ENCODE measurements at regions not wholly inside any gene's neighbourhood (a gene's known extent, or its start where the extent isn't known, plus 50 kb on each side); places are given as distances from the start of the nearest gene placed in this dataset.

- no peaks in the 10 kb centered on the region for H3K27me3 ChIP-seq (replicated peaks in 1 of 4; ENCODE audit: control insufficient read depth in 3 of 4, extremely low read depth in 1 of 4, insufficient read depth in 3 of 4, low read length in 3 of 4)
- H2AFZ ChIP-seq (ENCODE audit: low read length), result no peak overlapping the region
- no peak overlapping the region for H3K14ac ChIP-seq (ENCODE audit: insufficient read length)
- no peak overlapping the region for H2BK20ac ChIP-seq (ENCODE audit: low read length)
- TF ChIP-seq ASH2L (IDR thresholded peaks at IDR 0.05; ENCODE audit: low read length) (no peak), MAFK (IDR thresholded peaks at IDR 0.05; ENCODE audit: low read depth, low read length) (peak; percentile 82; the same call in 1 of the 2 replicates), EP300 (IDR thresholded peaks at IDR 0.05; ENCODE audit: borderline replicate concordance in 1 of 2, low read depth in 2 of 2, low read length in 2 of 2) (no peak)
- no peak overlapping the region for H3K56ac ChIP-seq (replicated peaks; ENCODE audit: insufficient read length, low read depth, low read length)
- H4K5ac ChIP-seq (ENCODE audit: insufficient read length, low read depth, low read length), result no peak overlapping the region
- POLR2A ChIA-PET (ENCODE audit: partially characterized antibody), result no interaction called here
- H3K18ac ChIP-seq (ENCODE audit: extremely low read depth, low read length), result no peak overlapping the region
- no peak overlapping the region for H2BK5ac ChIP-seq (ENCODE audit: low read depth, low read length)
- H3K23ac ChIP-seq (ENCODE audit: insufficient read length), result no peak overlapping the region
- H3K4me1 ChIP-seq (replicated peaks in 1 of 4; ENCODE audit: control insufficient read depth in 3 of 4, insufficient read depth in 4 of 4, low read length in 3 of 4), result peaks cover 0 to 4% (median 0%) of the 10 kb centered on the region in 4 experiments; a peak in 2 of 7 replicates
- no peak overlapping the region for H3K27ac ChIP-seq (ENCODE audit: low read depth, low read length)
- H4K8ac ChIP-seq (ENCODE audit: extremely low read depth, insufficient read depth, low read length), result no peak overlapping the region
- no peak overlapping the region for H2BK15ac ChIP-seq (ENCODE audit: low read length)
- CTCF ChIA-PET (ENCODE audit: partially characterized antibody), result no interaction called here
- H3K79me1 ChIP-seq (ENCODE audit: low read depth, low read length), result no peaks in the 10 kb centered on the region
- H4K20me1 ChIP-seq (replicated peaks in 1 of 2; ENCODE audit: control insufficient read depth in 1 of 2, insufficient read depth in 2 of 2, low read length in 2 of 2), result no peaks in the 10 kb centered on the region
- 58% methylated on average over 3 of the region's 3 CpGs; no CpG with 5 or more reads in 1 of the 2 experiments for WGBS, 2 experiments (ENCODE audit: extremely low coverage in 1 of 2, insufficient coverage in 1 of 2, insufficient read length in 1 of 2, insufficient replicate concordance in 2 of 2, low coverage in 1 of 2, low lambda C conversion rate in 2 of 2, missing lambda C conversion rate in 1 of 2)
- no peak overlapping the region for H3K9ac ChIP-seq (replicated peaks in 1 of 4; ENCODE audit: extremely low read depth in 1 of 4, low read depth in 3 of 4, low read length in 3 of 4)
- no peak overlapping the region for H2AK5ac ChIP-seq (ENCODE audit: low read depth, low read length)
- peaks cover 0 to 2% of the 10 kb centered on the region in 2 experiments; a peak in 2 of 4 replicates for H3K9me3 ChIP-seq (ENCODE audit: insufficient read depth in 2 of 2, low read depth in 1 of 2, low read length in 1 of 2)
- H3K4ac ChIP-seq (replicated peaks; ENCODE audit: insufficient read length, low read depth, low read length), result no peak overlapping the region
- H3K79me2 ChIP-seq (ENCODE audit: control insufficient read depth in 1 of 2, insufficient read depth in 2 of 2, low read length in 2 of 2), result no peaks in the 10 kb centered on the region
- no peak overlapping the region for H2BK12ac ChIP-seq (ENCODE audit: low read depth, low read length)
- H3K4me3 ChIP-seq (ENCODE audit: extremely low read depth in 1 of 4, insufficient read depth in 2 of 4, low read depth in 3 of 4, low read length in 4 of 4), result no peak overlapping the region
- H4K91ac ChIP-seq (replicated peaks; ENCODE audit: insufficient read length, low read length), result no peak overlapping the region
- no peaks in the 10 kb centered on the region for H3K36me3 ChIP-seq (ENCODE audit: control insufficient read depth in 2 of 4, insufficient read depth in 4 of 4, low read length in 3 of 4)
- H3K4me2 ChIP-seq (ENCODE audit: insufficient read depth in 1 of 2, low read depth in 2 of 2, low read length in 2 of 2), result no peak overlapping the region
- no peak for FAIRE-seq
- H3K23me2 ChIP-seq (ENCODE audit: low read depth, low read length), result no peaks in the 10 kb centered on the region
- H2BK120ac ChIP-seq (replicated peaks; ENCODE audit: low read depth, low read length), result no peak overlapping the region
- no peak for DNase-seq (ENCODE audit: low read depth in 1 of 2, low spot score in 2 of 2)
Observed at GRCh38 chr6:68080074-68080473, 555.0 kb upstream of the ADGRB3 start.

Data from H1 (cell line).